BLaER1 (cell line): ENCODE measurements at regions not wholly inside any gene's neighbourhood (a gene's known extent, or its start where the extent isn't known, plus 50 kb on each side); places are given as distances from the start of the nearest gene placed in this dataset.

Experiments
- H3K27ac ChIP-seq: shearing (Covaris generic); formaldehyde crosslinking; 2 replicates; pipeline ENCODE4 v1.8.1; 2022
- H3K27me3 ChIP-seq: shearing (Covaris generic); formaldehyde crosslinking; 2 replicates; pipeline ENCODE4 v1.8.1; 2022
- H3K36me3 ChIP-seq: shearing (Covaris generic); formaldehyde crosslinking; 2 replicates; pipeline ENCODE4 v1.8.1; 2022
- H3K4me1 ChIP-seq: shearing (Covaris generic); formaldehyde crosslinking; 2 replicates; pipeline ENCODE4 v1.8.1; 2022
- H3K4me2 ChIP-seq: shearing (Covaris generic); formaldehyde crosslinking; 2 replicates; pipeline ENCODE4 v1.8.1; 2022
- H3K4me3 ChIP-seq: shearing (Covaris generic); formaldehyde crosslinking; 2 replicates; pipeline ENCODE4 v1.8.1; 2022
- H3K9ac ChIP-seq: shearing (Covaris generic); formaldehyde crosslinking; 2 replicates; pipeline ENCODE4 v1.8.1; 2022
- H3K9me3 ChIP-seq: shearing (Covaris generic); formaldehyde crosslinking; 2 replicates; pipeline ENCODE4 v1.8.1; 2022
- H4K20me1 ChIP-seq: shearing (Covaris generic); formaldehyde crosslinking; 2 replicates; pipeline ENCODE4 v1.8.1; 2022
- Cebpa-rat ChIP-seq: shearing (Covaris generic); IDR thresholded peaks from 2 replicates; pipeline ENCODE4 v1.8.1; 2022

- Histone ChIP-seq H3K9me3 (0 out of 2 replicates have a peak, but pooled peaks cover 4% of the 10 kb centered on the region), H3K27me3 (no peaks in the 10 kb centered on the region), H3K4me1 (peaks cover 11% of the 10 kb centered on the region), H3K4me3 (no peak overlapping the region), H3K4me2 (peak overlapping the region; percentile 26), H3K9ac (no peak overlapping the region), H3K36me3 (no peaks in the 10 kb centered on the region), H4K20me1 (no peaks in the 10 kb centered on the region), H3K27ac (no peak overlapping the region)
- no peak for TF ChIP-seq Cebpa-rat
Measured at GRCh38 chr9:16221822-16222547, 648.5 kb downstream of the BNC2 start.

GRCh38 chr9:16223074-16223871 lies 647.2 kb downstream of the BNC2 start:
- no peak overlapping the region for H3K4me2 ChIP-seq
- no peak overlapping the region for H3K27ac ChIP-seq
- H3K27me3 ChIP-seq = no peaks in the 10 kb centered on the region
- no peak for TF ChIP-seq Cebpa-rat
- peaks cover 11% of the 10 kb centered on the region for H3K4me1 ChIP-seq
- H3K36me3 ChIP-seq = no peaks in the 10 kb centered on the region
- H3K9me3 ChIP-seq = 0 out of 2 replicates have a peak, but pooled peaks cover 4% of the 10 kb centered on the region
- H3K4me3 ChIP-seq = no peak overlapping the region
- no peaks in the 10 kb centered on the region for H4K20me1 ChIP-seq
- no peak overlapping the region for H3K9ac ChIP-seq

- Histone ChIP-seq H3K9me3 (peaks cover 32% of the 10 kb centered on the region), H3K9ac (no peak overlapping the region), H4K20me1 (no peaks in the 10 kb centered on the region), H3K4me1 (peaks cover 11% of the 10 kb centered on the region), H3K4me3 (no peak overlapping the region), H3K4me2 (no peak overlapping the region), H3K27ac (no peak overlapping the region), H3K36me3 (0 out of 2 replicates have a peak, but pooled peaks cover 10% of the 10 kb centered on the region), H3K27me3 (no peaks in the 10 kb centered on the region)
- TF ChIP-seq Cebpa-rat = no peak
Measured at GRCh38 chr9:16230731-16231130, 639.7 kb downstream of the BNC2 start.

- Histone ChIP-seq H3K4me2 (no peak overlapping the region), H3K36me3 (0 out of 2 replicates have a peak, but pooled peaks cover 10% of the 10 kb centered on the region), H3K4me1 (peaks cover 30% of the 10 kb centered on the region), H3K27me3 (no peaks in the 10 kb centered on the region), H3K9ac (no peak overlapping the region), H3K4me3 (no peak overlapping the region), H3K9me3 (peaks cover 37% of the 10 kb centered on the region), H4K20me1 (no peaks in the 10 kb centered on the region), H3K27ac (no peak overlapping the region)
- TF ChIP-seq Cebpa-rat = no peak
Measured at GRCh38 chr9:16236311-16236710, 634.2 kb downstream of the BNC2 start.

- Histone ChIP-seq H3K4me3 (no peak overlapping the region), H4K20me1 (no peaks in the 10 kb centered on the region), H3K27me3 (no peaks in the 10 kb centered on the region), H3K4me1 (peaks cover 30% of the 10 kb centered on the region), H3K9me3 (peaks cover 37% of the 10 kb centered on the region), H3K9ac (no peak overlapping the region), H3K4me2 (no peak overlapping the region), H3K36me3 (0 out of 2 replicates have a peak, but pooled peaks cover 10% of the 10 kb centered on the region), H3K27ac (no peak overlapping the region)
- no peak for TF ChIP-seq Cebpa-rat
Measured at GRCh38 chr9:16236882-16237281, 633.6 kb downstream of the BNC2 start.

GRCh38 chr9:16238623-16239138 lies 631.8 kb downstream of the BNC2 start:
- H3K27ac ChIP-seq = no peak overlapping the region
- TF ChIP-seq Cebpa-rat = no peak
- H3K9ac ChIP-seq = no peak overlapping the region
- H4K20me1 ChIP-seq = no peaks in the 10 kb centered on the region
- H3K4me2 ChIP-seq = no peak overlapping the region
- H3K27me3 ChIP-seq = no peaks in the 10 kb centered on the region
- no peak overlapping the region for H3K4me3 ChIP-seq
- H3K4me1 ChIP-seq = peaks cover 39% of the 10 kb centered on the region
- 0 out of 2 replicates have a peak, but pooled peaks cover 9% of the 10 kb centered on the region for H3K36me3 ChIP-seq
- H3K9me3 ChIP-seq = peaks cover 26% of the 10 kb centered on the region

- Histone ChIP-seq H3K36me3 (no peaks in the 10 kb centered on the region), H3K4me3 (no peak overlapping the region), H3K4me1 (peaks cover 41% of the 10 kb centered on the region), H3K27me3 (no peaks in the 10 kb centered on the region), H3K9ac (no peak overlapping the region), H3K9me3 (peaks cover under 1% of the 10 kb centered on the region), H3K27ac (no peak overlapping the region), H4K20me1 (no peaks in the 10 kb centered on the region), H3K4me2 (no peak overlapping the region)
- no peak for TF ChIP-seq Cebpa-rat
Measured at GRCh38 chr9:16241231-16241630, 629.2 kb downstream of the BNC2 start.

GRCh38 chr9:16243798-16244197 lies 626.7 kb downstream of the BNC2 start:
- peaks cover 1% of the 10 kb centered on the region; the same call in 1 of the 2 replicates for H3K9me3 ChIP-seq
- H3K9ac ChIP-seq = no peak overlapping the region
- no peak overlapping the region for H3K27ac ChIP-seq
- H3K4me3 ChIP-seq = no peak overlapping the region
- 0 out of 2 replicates have a peak overlapping the region, but pooled peaks have one; percentile 5 for H3K4me2 ChIP-seq
- H3K36me3 ChIP-seq = no peaks in the 10 kb centered on the region
- H4K20me1 ChIP-seq = no peaks in the 10 kb centered on the region
- H3K4me1 ChIP-seq = peaks cover 41% of the 10 kb centered on the region
- TF ChIP-seq Cebpa-rat = no peak
- H3K27me3 ChIP-seq = no peaks in the 10 kb centered on the region

GRCh38 chr9:16245756-16246440 lies 624.6 kb downstream of the BNC2 start:
- Histone ChIP-seq H3K4me1 (peaks cover 26% of the 10 kb centered on the region), H3K36me3 (no peaks in the 10 kb centered on the region), H3K4me3 (no peak overlapping the region), H3K9me3 (0 out of 2 replicates have a peak, but pooled peaks cover 4% of the 10 kb centered on the region), H3K9ac (no peak overlapping the region), H3K27me3 (no peaks in the 10 kb centered on the region), H3K27ac (no peak overlapping the region), H3K4me2 (no peak overlapping the region), H4K20me1 (no peaks in the 10 kb centered on the region)
- no peak for TF ChIP-seq Cebpa-rat
